GM19372 (cell line): ENCODE measurements at regions not wholly inside any gene's neighbourhood (a gene's known extent, or its start where the extent isn't known, plus 50 kb on each side); places are given as distances from the start of the nearest gene placed in this dataset.

ENCODE experiments used
- ATAC-seq: cut with Tn5 transposase; IDR thresholded peaks from one replicate; pipeline ENCODE4 v1.9.1; 2021; ENCODE audit warnings: mild to moderate bottlenecking, low read depth, moderate library complexity; ENCODE audit not compliant: unreplicated experiment

GRCh38 chr6:127031511-127031910 is 87.0 kb upstream of the RSPO3 start:
- no peak for ATAC-seq

- no peak for ATAC-seq
These were observed 85.5 kb upstream of the RSPO3 start for GRCh38 chr6:127032971-127033370.

GRCh38 chr6:127051571-127052260 is 66.8 kb upstream of the RSPO3 start:
- no peak for ATAC-seq

GRCh38 chr6:127053032-127053874 is 65.2 kb upstream of the RSPO3 start:
- no peak for ATAC-seq

GRCh38 chr6:127053875-127054235 is 64.6 kb upstream of the RSPO3 start:
- ATAC-seq, result no peak

- ATAC-seq, result no peak
These were observed 60.4 kb upstream of the RSPO3 start for GRCh38 chr6:127058027-127058426.

GRCh38 chr6:127058936-127059335 is 59.5 kb upstream of the RSPO3 start:
- ATAC-seq, result no peak
